Neuron (in vitro differentiated cells): ENCODE measurements at regions not wholly inside any gene's neighbourhood (a gene's known extent, or its start where the extent isn't known, plus 50 kb on each side); places are given as distances from the start of the nearest gene placed in this dataset.

Experiments
- H2AFZ ChIP-seq: one replicate; pipeline ENCODE4 v1.6.1; 2013; ENCODE audit warnings: low read depth, mild to moderate bottlenecking, inconsistent platforms, low read length, moderate library complexity
- H3K27me3 ChIP-seq: one replicate; pipeline ENCODE4 v1.6.1; 2013; ENCODE audit warnings: low read length; ENCODE audit not compliant: insufficient read depth
- H3K36me3 ChIP-seq: one replicate; pipeline ENCODE4 v1.6.1; 2013; ENCODE audit warnings: low read length; ENCODE audit not compliant: insufficient read depth
- H3K4me1 ChIP-seq: one replicate; pipeline ENCODE4 v1.6.1; 2013; ENCODE audit warnings: low read length; ENCODE audit not compliant: insufficient read depth
- H3K4me3 ChIP-seq: 2 replicates; pipeline ENCODE4 v1.5.1; 2013; ENCODE audit warnings: mild to moderate bottlenecking, low read length, moderate library complexity
- H3K9me3 ChIP-seq: one replicate; pipeline ENCODE4 v1.6.1; 2013; ENCODE audit warnings: low read length

GRCh38 chr9:31490551-31491106 lies 893.8 kb upstream of the ACO1 start:
- no peaks in the 10 kb centered on the region for H3K36me3 ChIP-seq
- no peak overlapping the region for H2AFZ ChIP-seq
- no peaks in the 10 kb centered on the region for H3K27me3 ChIP-seq
- H3K4me3 ChIP-seq = no peak overlapping the region
- H3K9me3 ChIP-seq = no peaks in the 10 kb centered on the region
- H3K4me1 ChIP-seq = no peaks in the 10 kb centered on the region

- H3K36me3 ChIP-seq = no peaks in the 10 kb centered on the region
- no peaks in the 10 kb centered on the region for H3K4me1 ChIP-seq
- H2AFZ ChIP-seq = no peak overlapping the region
- no peaks in the 10 kb centered on the region for H3K27me3 ChIP-seq
- H3K4me3 ChIP-seq = no peak overlapping the region
- H3K9me3 ChIP-seq = no peaks in the 10 kb centered on the region
Observed at GRCh38 chr9:31492229-31492628, 892.2 kb upstream of the ACO1 start.

GRCh38 chr9:31500422-31500821 lies 884.0 kb upstream of the ACO1 start:
- H3K4me1 ChIP-seq = no peaks in the 10 kb centered on the region
- H3K36me3 ChIP-seq = no peaks in the 10 kb centered on the region
- no peaks in the 10 kb centered on the region for H3K9me3 ChIP-seq
- H3K4me3 ChIP-seq = no peak overlapping the region
- no peaks in the 10 kb centered on the region for H3K27me3 ChIP-seq
- no peak overlapping the region for H2AFZ ChIP-seq

- H3K4me3 ChIP-seq = no peak overlapping the region
- no peaks in the 10 kb centered on the region for H3K36me3 ChIP-seq
- H2AFZ ChIP-seq = no peak overlapping the region
- no peaks in the 10 kb centered on the region for H3K4me1 ChIP-seq
- no peaks in the 10 kb centered on the region for H3K27me3 ChIP-seq
- H3K9me3 ChIP-seq = no peaks in the 10 kb centered on the region
Observed at GRCh38 chr9:31519011-31519410, 865.4 kb upstream of the ACO1 start.

- H3K4me3 ChIP-seq = no peak overlapping the region
- H2AFZ ChIP-seq = no peak overlapping the region
- H3K36me3 ChIP-seq = no peaks in the 10 kb centered on the region
- H3K27me3 ChIP-seq = no peaks in the 10 kb centered on the region
- no peaks in the 10 kb centered on the region for H3K9me3 ChIP-seq
- H3K4me1 ChIP-seq = no peaks in the 10 kb centered on the region
Observed at GRCh38 chr9:31519424-31519823, 865.0 kb upstream of the ACO1 start.

- H3K36me3 ChIP-seq = no peaks in the 10 kb centered on the region
Observed at GRCh38 chr9:31519826-31520225, 864.6 kb upstream of the ACO1 start.

GRCh38 chr9:31520301-31521085 lies 864.0 kb upstream of the ACO1 start:
- H3K9me3 ChIP-seq = no peaks in the 10 kb centered on the region
- H3K36me3 ChIP-seq = no peaks in the 10 kb centered on the region
- no peaks in the 10 kb centered on the region for H3K4me1 ChIP-seq
- H2AFZ ChIP-seq = no peak overlapping the region
- H3K27me3 ChIP-seq = no peaks in the 10 kb centered on the region
- no peak overlapping the region for H3K4me3 ChIP-seq

More at GRCh38 chr9:31519826-31520225, 864.6 kb upstream of the ACO1 start:
- no peaks in the 10 kb centered on the region for H3K9me3 ChIP-seq
- no peak overlapping the region for H3K4me3 ChIP-seq
- no peaks in the 10 kb centered on the region for H3K4me1 ChIP-seq
- no peaks in the 10 kb centered on the region for H3K27me3 ChIP-seq
- H2AFZ ChIP-seq = no peak overlapping the region

GRCh38 chr9:31535651-31536050 lies 848.8 kb upstream of the ACO1 start:
- no peaks in the 10 kb centered on the region for H3K27me3 ChIP-seq
- no peaks in the 10 kb centered on the region for H3K36me3 ChIP-seq
- no peaks in the 10 kb centered on the region for H3K9me3 ChIP-seq
- no peak overlapping the region for H3K4me3 ChIP-seq
- no peaks in the 10 kb centered on the region for H3K4me1 ChIP-seq
- no peak overlapping the region for H2AFZ ChIP-seq

GRCh38 chr9:31536471-31536870 lies 848.0 kb upstream of the ACO1 start:
- H3K9me3 ChIP-seq = no peaks in the 10 kb centered on the region

GRCh38 chr9:31541721-31542281 lies 842.6 kb upstream of the ACO1 start:
- Histone ChIP-seq H3K36me3 (no peaks in the 10 kb centered on the region), H3K9me3 (no peaks in the 10 kb centered on the region), H2AFZ (peak overlapping the region; percentile 22), H3K4me3 (no peak overlapping the region), H3K27me3 (no peaks in the 10 kb centered on the region), H3K4me1 (peaks cover 3% of the 10 kb centered on the region)

More at GRCh38 chr9:31536471-31536870, 848.0 kb upstream of the ACO1 start:
- H2AFZ ChIP-seq = no peak overlapping the region
- no peaks in the 10 kb centered on the region for H3K4me1 ChIP-seq
- no peaks in the 10 kb centered on the region for H3K36me3 ChIP-seq
- no peak overlapping the region for H3K4me3 ChIP-seq
- no peaks in the 10 kb centered on the region for H3K27me3 ChIP-seq

- H3K9me3 ChIP-seq = no peaks in the 10 kb centered on the region
Observed at GRCh38 chr9:31542384-31543055, 841.9 kb upstream of the ACO1 start.

GRCh38 chr9:31554941-31555340 lies 829.5 kb upstream of the ACO1 start:
- Histone ChIP-seq H3K27me3 (no peaks in the 10 kb centered on the region), H3K9me3 (no peaks in the 10 kb centered on the region), H2AFZ (no peak overlapping the region), H3K4me1 (no peaks in the 10 kb centered on the region), H3K4me3 (no peak overlapping the region), H3K36me3 (no peaks in the 10 kb centered on the region)

More at GRCh38 chr9:31542384-31543055, 841.9 kb upstream of the ACO1 start:
- no peaks in the 10 kb centered on the region for H3K27me3 ChIP-seq
- no peak overlapping the region for H2AFZ ChIP-seq
- peaks cover 3% of the 10 kb centered on the region for H3K4me1 ChIP-seq
- no peaks in the 10 kb centered on the region for H3K36me3 ChIP-seq
- no peak overlapping the region for H3K4me3 ChIP-seq
